NT2/D1 (cell line): ENCODE measurements at regions not wholly inside any gene's neighbourhood (a gene's known extent, or its start where the extent isn't known, plus 50 kb on each side); places are given as distances from the start of the nearest gene placed in this dataset.

Source experiments
- SUZ12 ChIP-seq: IDR thresholded peaks from 2 replicates; pipeline ENCODE4 v1.6.1; 2011; ENCODE audit not compliant: insufficient read length, insufficient read depth; ENCODE audit errors: extremely low read depth
- YY1 ChIP-seq: IDR thresholded peaks from 2 replicates; pipeline ENCODE4 v1.6.1; 2011; ENCODE audit not compliant: insufficient read length, insufficient read depth
- ZNF274 ChIP-seq: IDR thresholded peaks from 2 replicates; pipeline ENCODE4 v1.6.1; 2011; ENCODE audit warnings: mild to moderate bottlenecking, low read depth, low read length

GRCh38 chr2:52877703-52878102 lies 889.9 kb upstream of the CHAC2 start:
- TF ChIP-seq ZNF274, result no peak
- TF ChIP-seq YY1, result no peak
- no peak for TF ChIP-seq SUZ12
